ENCODE measurements at regions not wholly inside any gene's neighbourhood (a gene's known extent, or its start where the extent isn't known, plus 50 kb on each side); places are given as distances from the start of the nearest gene placed in this dataset.
"Not testable (repeated sequence)": the region's sequence is repeated elsewhere in the genome, so short reads cannot be mapped to it uniquely, and the experiment has no call there.

- Histone ChIP-seq H3K27ac (ENCODE audit: low read length) (no peak overlapping the region), H3K4me1 (ENCODE audit: control insufficient read depth, insufficient read depth, low read length) (peaks cover 20% of the 10 kb centered on the region), H3K36me3 (ENCODE audit: control insufficient read depth, insufficient read depth, low read length) (no peaks in the 10 kb centered on the region), H3K9me3 (ENCODE audit: control insufficient read depth, insufficient read depth, low read length) (no peaks in the 10 kb centered on the region), H3K27me3 (ENCODE audit: control insufficient read depth, insufficient read depth, low read length) (no peaks in the 10 kb centered on the region), H3K4me3 (ENCODE audit: low read length) (no peak overlapping the region)
- WGBS (ENCODE audit: insufficient coverage): 95% methylated on average over 10 of the region's 12 CpGs
- no peak for DNase-seq
- no peak overlapping the region for H3K27ac Mint-ChIP-seq
- H3K4me1 Mint-ChIP-seq: peaks cover 4 to 5% of the 10 kb centered on the region in 2 donors
- ATAC-seq: no peak
- intact Hi-C loops (cut with micrococcal nuclease): no loop called here
- no peak overlapping the region for H3K4me3 Mint-ChIP-seq
- peaks cover 0 to 6% of the 10 kb centered on the region in 2 donors for H3K27me3 Mint-ChIP-seq (ENCODE audit: low read depth in 2 of 2)
- TF ChIP-seq CTCF (IDR thresholded peaks at IDR 0.05): no peak
- no peaks in the 10 kb centered on the region for H3K36me3 Mint-ChIP-seq
- H3K9me3 Mint-ChIP-seq: no peaks in the 10 kb centered on the region
Measured at GRCh38 chr3:196138482-196139254, 56.8 kb upstream of the TFRC start.

- H3K36me3 ChIP-seq (ENCODE audit: control insufficient read depth, insufficient read depth, low read length); ATAC-seq; H3K9me3 Mint-ChIP-seq; H3K4me3 Mint-ChIP-seq; DNase-seq; H3K4me3 ChIP-seq (ENCODE audit: low read length); H3K4me1 Mint-ChIP-seq; H3K27ac Mint-ChIP-seq; H3K4me1 ChIP-seq (ENCODE audit: control insufficient read depth, insufficient read depth, low read length); H3K9me3 ChIP-seq (ENCODE audit: control insufficient read depth, insufficient read depth, low read length); H3K27ac ChIP-seq (ENCODE audit: low read length); intact Hi-C loops (cut with micrococcal nuclease); H3K27me3 Mint-ChIP-seq (ENCODE audit: low read depth in 2 of 2); H3K36me3 Mint-ChIP-seq; H3K27me3 ChIP-seq (ENCODE audit: control insufficient read depth, insufficient read depth, low read length): not testable (repeated sequence)
- WGBS (ENCODE audit: insufficient coverage): 94% methylated on average over 9 of the region's 9 CpGs
Measured at GRCh38 chr3:196136640-196136989, 54.7 kb upstream of the TFRC start.

- peaks cover 0 to 3% of the 10 kb centered on the region in 2 donors for H3K27me3 Mint-ChIP-seq (ENCODE audit: low read depth in 2 of 2)
- H3K36me3 Mint-ChIP-seq: no peaks in the 10 kb centered on the region
- no peaks in the 10 kb centered on the region for H3K9me3 Mint-ChIP-seq
- H3K27ac ChIP-seq (ENCODE audit: low read length): no peak overlapping the region
- no peak overlapping the region for H3K27ac Mint-ChIP-seq
- ATAC-seq (no peak), DNase-seq (no peak)
- TF ChIP-seq CTCF (IDR thresholded peaks at IDR 0.05): no peak
- H3K4me3 ChIP-seq (ENCODE audit: low read length): no peak overlapping the region
- H3K27me3 ChIP-seq (ENCODE audit: control insufficient read depth, insufficient read depth, low read length): no peaks in the 10 kb centered on the region
- no peaks in the 10 kb centered on the region for H3K4me1 Mint-ChIP-seq
- H3K4me3 Mint-ChIP-seq: no peak overlapping the region
- intact Hi-C loops (cut with micrococcal nuclease): no loop called here
- H3K9me3 ChIP-seq (ENCODE audit: control insufficient read depth, insufficient read depth, low read length): no peaks in the 10 kb centered on the region
- 80% methylated on average over 10 of the region's 12 CpGs for WGBS (ENCODE audit: insufficient coverage)
- H3K4me1 ChIP-seq (ENCODE audit: control insufficient read depth, insufficient read depth, low read length): peaks cover 3% of the 10 kb centered on the region
- no peaks in the 10 kb centered on the region for H3K36me3 ChIP-seq (ENCODE audit: control insufficient read depth, insufficient read depth, low read length)
Measured at GRCh38 chr3:196135693-196136639, 54.1 kb upstream of the TFRC start.

- ATAC-seq: no peak
- Mint-ChIP-seq H3K27me3 (ENCODE audit: low read depth in 2 of 2) (peaks cover 0 to 3% of the 10 kb centered on the region in 2 donors), H3K4me3 (no peak overlapping the region), H3K4me1 (no peaks in the 10 kb centered on the region), H3K36me3 (no peaks in the 10 kb centered on the region), H3K27ac (no peak overlapping the region), H3K9me3 (no peaks in the 10 kb centered on the region)
- no peaks in the 10 kb centered on the region for H3K9me3 ChIP-seq (ENCODE audit: control insufficient read depth, insufficient read depth, low read length)
- no peak for DNase-seq
- H3K36me3 ChIP-seq (ENCODE audit: control insufficient read depth, insufficient read depth, low read length): no peaks in the 10 kb centered on the region
- TF ChIP-seq CTCF (IDR thresholded peaks at IDR 0.05): no peak
- H3K4me1 ChIP-seq (ENCODE audit: control insufficient read depth, insufficient read depth, low read length): no peaks in the 10 kb centered on the region
- no peak overlapping the region for H3K4me3 ChIP-seq (ENCODE audit: low read length)
- H3K27me3 ChIP-seq (ENCODE audit: control insufficient read depth, insufficient read depth, low read length): no peaks in the 10 kb centered on the region
- H3K27ac ChIP-seq (ENCODE audit: low read length): no peak overlapping the region
- intact Hi-C loops (cut with micrococcal nuclease): no loop called here
- WGBS (ENCODE audit: insufficient coverage): 94% methylated on average over 7 of the region's 7 CpGs
Measured at GRCh38 chr3:196134691-196135090, 52.8 kb upstream of the TFRC start.

- intact Hi-C loops (cut with micrococcal nuclease); H3K27ac ChIP-seq (ENCODE audit: low read length): not testable (repeated sequence)
- WGBS (ENCODE audit: insufficient coverage): 100% methylated on average over 8 of the region's 9 CpGs
Measured at GRCh38 chr3:196133869-196134268, 52.0 kb upstream of the TFRC start.

More at GRCh38 chr3:196133869-196134268, 52.0 kb upstream of the TFRC start:
- H3K4me3 Mint-ChIP-seq; H3K36me3 Mint-ChIP-seq; H3K27me3 Mint-ChIP-seq (ENCODE audit: low read depth in 2 of 2); H3K27ac Mint-ChIP-seq; H3K4me3 ChIP-seq (ENCODE audit: low read length); H3K9me3 ChIP-seq (ENCODE audit: control insufficient read depth, insufficient read depth, low read length); H3K4me1 Mint-ChIP-seq; H3K9me3 Mint-ChIP-seq; H3K36me3 ChIP-seq (ENCODE audit: control insufficient read depth, insufficient read depth, low read length); H3K4me1 ChIP-seq (ENCODE audit: control insufficient read depth, insufficient read depth, low read length); ATAC-seq; DNase-seq; H3K27me3 ChIP-seq (ENCODE audit: control insufficient read depth, insufficient read depth, low read length): not testable (repeated sequence)
